ENCODE measurements at regions not wholly inside any gene's neighbourhood (a gene's known extent, or its start where the extent isn't known, plus 50 kb on each side); places are given as distances from the start of the nearest gene placed in this dataset.

DNA sequence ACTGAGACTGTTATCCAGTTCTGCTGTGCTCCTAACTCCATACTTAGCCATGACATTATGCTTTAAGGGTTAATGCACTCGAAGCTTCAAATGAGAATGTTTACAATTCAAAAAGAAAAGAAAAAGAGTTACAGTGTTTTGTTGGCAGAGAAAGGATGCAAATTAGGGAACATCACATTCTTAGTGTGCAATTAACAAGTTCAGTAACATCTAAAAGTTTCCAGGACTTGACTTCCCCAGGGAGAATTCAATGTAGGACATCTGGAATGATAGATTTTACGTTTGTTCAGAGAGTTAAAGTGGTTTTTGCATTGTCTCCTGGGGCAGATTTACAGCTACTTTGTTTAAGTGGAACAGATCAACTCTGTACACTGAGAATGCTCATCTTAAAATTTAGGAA, 525.2 kb downstream of the LIG4 start:
- Histone ChIP-seq H3K27me3 (ENCODE audit: low read depth) (no peaks in the 10 kb centered on the region), H3K4me3 (no peak overlapping the region), H3K27ac (replicated peaks) (no peak overlapping the region), H3K9me3 (replicated peaks) (no peaks in the 10 kb centered on the region), H3K36me3 (no peaks in the 10 kb centered on the region), H3K4me1 (no peaks in the 10 kb centered on the region)
- TF ChIP-seq, protein P1, sequence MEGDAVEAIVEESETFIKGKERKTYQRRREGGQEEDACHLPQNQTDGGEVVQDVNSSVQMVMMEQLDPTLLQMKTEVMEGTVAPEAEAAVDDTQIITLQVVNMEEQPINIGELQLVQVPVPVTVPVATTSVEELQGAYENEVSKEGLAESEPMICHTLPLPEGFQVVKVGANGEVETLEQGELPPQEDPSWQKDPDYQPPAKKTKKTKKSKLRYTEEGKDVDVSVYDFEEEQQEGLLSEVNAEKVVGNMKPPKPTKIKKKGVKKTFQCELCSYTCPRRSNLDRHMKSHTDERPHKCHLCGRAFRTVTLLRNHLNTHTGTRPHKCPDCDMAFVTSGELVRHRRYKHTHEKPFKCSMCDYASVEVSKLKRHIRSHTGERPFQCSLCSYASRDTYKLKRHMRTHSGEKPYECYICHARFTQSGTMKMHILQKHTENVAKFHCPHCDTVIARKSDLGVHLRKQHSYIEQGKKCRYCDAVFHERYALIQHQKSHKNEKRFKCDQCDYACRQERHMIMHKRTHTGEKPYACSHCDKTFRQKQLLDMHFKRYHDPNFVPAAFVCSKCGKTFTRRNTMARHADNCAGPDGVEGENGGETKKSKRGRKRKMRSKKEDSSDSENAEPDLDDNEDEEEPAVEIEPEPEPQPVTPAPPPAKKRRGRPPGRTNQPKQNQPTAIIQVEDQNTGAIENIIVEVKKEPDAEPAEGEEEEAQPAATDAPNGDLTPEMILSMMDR (IDR thresholded peaks at IDR 0.05; ENCODE audit: borderline replicate concordance), result no peak
- intact Hi-C loops (cut with micrococcal nuclease), result no loop called here
- DNase-seq, result no peak

DNA sequence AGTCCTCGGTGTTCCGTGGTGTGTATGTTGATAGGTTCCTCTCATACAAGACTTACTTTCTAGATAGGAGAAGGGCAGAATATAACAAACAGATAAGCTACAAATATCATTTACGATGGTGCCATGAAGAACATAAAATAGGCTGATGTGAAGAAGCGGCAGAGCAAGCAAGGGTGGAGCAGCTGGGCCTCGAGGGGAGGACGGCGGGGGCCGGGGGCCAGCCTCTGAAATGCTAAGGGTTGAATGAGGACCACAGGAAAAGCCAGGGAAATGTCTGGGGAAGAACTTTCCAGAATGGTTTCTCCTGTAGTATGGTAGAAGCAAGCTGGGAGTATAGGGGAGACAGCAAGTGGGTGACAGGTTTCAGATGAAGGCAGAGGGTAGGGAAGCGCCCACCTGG, 529.5 kb downstream of the LIG4 start:
- Histone ChIP-seq H3K36me3 (no peaks in the 10 kb centered on the region), H3K9me3 (replicated peaks) (no peaks in the 10 kb centered on the region), H3K27ac (replicated peaks) (no peak overlapping the region), H3K4me1 (no peaks in the 10 kb centered on the region), H3K4me3 (no peak overlapping the region), H3K27me3 (ENCODE audit: low read depth) (no peaks in the 10 kb centered on the region)
- TF ChIP-seq, protein P1 (IDR thresholded peaks at IDR 0.05; ENCODE audit: borderline replicate concordance), result no peak
- intact Hi-C loops (cut with micrococcal nuclease), result no loop called here
- DNase-seq, result no peak

DNA sequence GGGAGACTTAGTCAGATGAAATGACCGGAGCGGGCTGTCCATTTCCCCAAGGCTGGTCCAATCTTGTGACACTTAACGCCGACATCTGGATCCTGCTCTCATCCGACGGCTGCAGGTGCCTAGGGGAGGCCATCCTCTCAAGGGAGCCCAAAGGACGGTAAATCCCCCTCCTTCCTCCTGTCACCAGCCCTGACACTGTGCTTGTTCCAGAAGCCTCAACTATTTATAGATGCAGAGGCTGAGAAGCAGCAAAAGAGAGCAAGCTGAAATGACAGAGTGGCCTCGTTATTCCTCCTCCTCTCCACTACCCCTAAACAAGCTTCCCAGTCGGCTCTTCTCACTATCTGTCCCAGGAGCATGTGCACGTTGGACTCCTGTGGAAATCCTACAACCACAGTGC, 533.7 kb downstream of the LIG4 start:
- no peak for DNase-seq
- no peaks in the 10 kb centered on the region for H3K9me3 ChIP-seq (replicated peaks)
- intact Hi-C loops (cut with micrococcal nuclease), result no loop called here
- TF ChIP-seq, protein P1 (IDR thresholded peaks at IDR 0.05; ENCODE audit: borderline replicate concordance), result no peak
- peaks cover 5% of the 10 kb centered on the region for H3K27me3 ChIP-seq (ENCODE audit: low read depth)
- H3K4me1 ChIP-seq, result no peaks in the 10 kb centered on the region
- H3K27ac ChIP-seq (replicated peaks), result no peak overlapping the region
- no peaks in the 10 kb centered on the region for H3K36me3 ChIP-seq
- H3K4me3 ChIP-seq, result no peak overlapping the region

DNA sequence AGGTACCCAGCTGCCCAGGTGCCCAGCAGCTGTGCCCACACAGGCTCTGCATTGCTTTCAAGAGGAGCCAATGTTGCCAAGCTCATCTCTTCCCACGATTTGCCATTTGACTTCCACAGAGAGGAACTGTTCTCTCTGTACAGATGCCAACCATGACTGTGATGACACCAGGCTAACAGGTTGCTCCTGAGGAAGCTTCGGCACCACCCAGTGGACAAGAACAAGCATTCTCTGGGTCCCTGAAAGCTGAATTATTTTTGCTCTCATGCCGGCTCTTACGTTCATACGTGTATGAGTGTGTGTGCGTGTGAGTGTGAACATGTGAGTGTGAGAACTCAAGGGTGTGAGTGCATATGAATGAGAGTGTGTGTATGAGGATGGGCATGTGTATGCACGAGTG, 535.2 kb downstream of the LIG4 start:
- H3K9me3 ChIP-seq (replicated peaks), result no peaks in the 10 kb centered on the region
- H3K4me1 ChIP-seq, result no peaks in the 10 kb centered on the region
- no peaks in the 10 kb centered on the region for H3K36me3 ChIP-seq
- TF ChIP-seq, protein P1 (IDR thresholded peaks at IDR 0.05; ENCODE audit: borderline replicate concordance), result no peak
- no peak overlapping the region for H3K27ac ChIP-seq (replicated peaks)
- no peak overlapping the region for H3K4me3 ChIP-seq
- no peak for DNase-seq
- intact Hi-C loops (cut with micrococcal nuclease), result no loop called here
- peaks cover 5% of the 10 kb centered on the region for H3K27me3 ChIP-seq (ENCODE audit: low read depth)

DNA sequence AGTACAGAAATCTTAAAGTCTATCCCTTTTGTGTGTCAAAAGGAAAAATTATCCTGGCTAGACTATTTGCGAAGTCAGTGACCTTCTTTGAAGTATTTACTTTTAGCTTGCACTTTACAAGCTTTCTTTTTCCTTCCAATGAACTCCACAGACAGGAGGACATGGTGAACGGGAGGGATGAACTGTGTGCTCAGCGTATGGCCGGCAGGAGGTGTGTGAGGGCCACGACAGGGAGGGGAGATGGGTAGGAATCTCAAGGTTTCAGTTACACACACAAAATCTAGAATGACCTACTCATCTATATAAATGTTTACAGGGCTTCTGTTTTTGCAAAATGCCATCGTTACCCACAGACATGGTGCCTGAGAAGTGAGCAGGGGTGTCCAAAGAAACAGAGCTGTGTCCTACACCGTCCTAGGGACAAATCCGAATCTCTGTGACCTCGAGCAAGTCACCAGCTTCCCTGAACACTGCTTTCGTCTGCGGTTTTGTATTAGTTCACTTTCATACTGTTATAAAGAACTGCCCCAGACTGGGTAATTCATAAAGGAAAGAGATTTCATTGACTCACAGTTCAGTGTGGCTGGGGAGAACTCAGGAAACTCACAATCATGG, 537.2 kb downstream of the LIG4 start:
- no peak for DNase-seq
- H3K4me3 ChIP-seq, result no peak overlapping the region
- TF ChIP-seq, protein P1 (IDR thresholded peaks at IDR 0.05; ENCODE audit: borderline replicate concordance), result no peak
- H3K27ac ChIP-seq (replicated peaks), result no peak overlapping the region
- intact Hi-C loops (cut with micrococcal nuclease), result no loop called here
- H3K9me3 ChIP-seq (replicated peaks), result no peaks in the 10 kb centered on the region
- no peaks in the 10 kb centered on the region for H3K4me1 ChIP-seq
- peaks cover 5% of the 10 kb centered on the region for H3K27me3 ChIP-seq (ENCODE audit: low read depth)
- no peaks in the 10 kb centered on the region for H3K36me3 ChIP-seq

All from left ventricle myocardium inferior (tissue), 1 donor.